SK-N-MC (cell line): ENCODE measurements at regions not wholly inside any gene's neighbourhood (a gene's known extent, or its start where the extent isn't known, plus 50 kb on each side); places are given as distances from the start of the nearest gene placed in this dataset.

Experiments used
- EZH2 ChIP-seq: fragments of 200-600 bp; sonication (generic); IDR thresholded peaks from one replicate; pipeline ENCODE4 v1.6.1; 2017; ENCODE audit warnings: antibody characterized with exemption
- FOXP2 ChIP-seq: optimal IDR thresholded peaks from 2 replicates; pipeline ENCODE3; 2011; ENCODE audit warnings: mild to moderate bottlenecking, moderate library complexity; ENCODE audit not compliant: insufficient read depth; ENCODE audit errors: extremely low read length, control extremely low read depth
- POLR2AphosphoS5 ChIP-seq: IDR thresholded peaks from 2 replicates; pipeline ENCODE4 v1.6.1; 2012; ENCODE audit warnings: mild to moderate bottlenecking, low read depth, low read length, borderline replicate concordance

DNA sequence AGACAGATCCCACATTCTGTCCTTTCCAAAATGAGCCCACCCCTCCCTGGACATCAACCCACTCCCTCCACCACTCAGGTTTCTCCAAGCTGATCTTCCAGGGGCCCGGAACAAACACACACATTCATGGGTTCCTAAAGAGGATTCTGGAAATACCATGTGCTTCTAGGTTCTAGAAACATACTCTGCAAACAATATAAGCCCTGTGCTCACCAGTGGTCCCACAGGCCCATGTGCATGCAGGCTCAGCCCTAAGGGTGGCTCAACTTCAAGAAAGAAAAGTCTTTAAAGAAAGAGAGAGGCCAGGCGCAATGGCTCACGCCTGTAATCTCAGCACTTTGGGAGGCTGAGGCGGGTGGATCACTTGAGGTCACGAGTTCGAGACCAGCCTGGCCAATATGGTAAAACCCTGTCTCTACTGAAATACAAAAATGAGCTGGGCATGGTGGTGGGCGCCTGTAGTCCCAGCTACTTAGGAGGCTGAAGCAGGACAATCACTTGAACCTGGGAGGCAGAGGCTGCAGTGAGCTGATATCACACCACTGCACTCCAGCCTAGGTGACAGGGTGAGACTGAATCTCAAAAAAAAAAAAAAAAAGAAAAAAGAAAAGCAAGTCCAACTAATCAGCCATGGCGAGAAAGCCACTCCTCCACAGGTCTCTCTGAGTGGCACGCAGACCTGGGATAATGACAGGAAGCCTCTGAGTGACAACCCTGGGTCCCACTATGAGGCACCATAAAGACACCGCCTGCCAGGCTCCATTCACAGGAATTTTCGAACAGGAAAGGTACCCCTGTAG lies 59.5 kb upstream of the PNMA1 start:
- TF ChIP-seq POLR2AphosphoS5, result no peak
- no peak for TF ChIP-seq EZH2
- no peak for TF ChIP-seq FOXP2
